T47D (cell line): ENCODE measurements at regions not wholly inside any gene's neighbourhood (a gene's known extent, or its start where the extent isn't known, plus 50 kb on each side); places are given as distances from the start of the nearest gene placed in this dataset.

ENCODE experiments used
- DNase-seq, 2 experiments: peaks; one replicate each; pipeline versions ENCODE4 v3.0.0 to v3.0.0-alpha.2; 2011 to 2012; ENCODE audit warnings: low read depth in 1 of 2, low spot score in 1 of 2
- JUND ChIP-seq: IDR thresholded peaks from 2 replicates; pipeline ENCODE4 v1.6.1; 2012; ENCODE audit warnings: low read depth
- in situ Hi-C: cut with HindIII; loops from 2 replicates; pipeline ENCODE4 v1.10.0; 2016; ENCODE audit warnings: low sequenced_read_pairs, low pct_unique_long_range_greater_than_20kb

- DNase-seq = no peak
- no peak for TF ChIP-seq JUND
- in situ Hi-C loops = no loop called here
Measured at GRCh38 chr21:17900281-17900989, 81.3 kb upstream of the C21orf91 start.

- DNase-seq = no peak
- TF ChIP-seq JUND = no peak
- in situ Hi-C loops = no loop called here
Measured at GRCh38 chr21:17889171-17889570, 70.0 kb upstream of the C21orf91 start.

- in situ Hi-C loops = no loop called here
- no peak for TF ChIP-seq JUND
- no peak for DNase-seq
Measured at GRCh38 chr21:17869115-17869514, 50.0 kb upstream of the C21orf91 start.
